ENCODE measurements at regions not wholly inside any gene's neighbourhood (a gene's known extent, or its start where the extent isn't known, plus 50 kb on each side); places are given as distances from the start of the nearest gene placed in this dataset.

DNA sequence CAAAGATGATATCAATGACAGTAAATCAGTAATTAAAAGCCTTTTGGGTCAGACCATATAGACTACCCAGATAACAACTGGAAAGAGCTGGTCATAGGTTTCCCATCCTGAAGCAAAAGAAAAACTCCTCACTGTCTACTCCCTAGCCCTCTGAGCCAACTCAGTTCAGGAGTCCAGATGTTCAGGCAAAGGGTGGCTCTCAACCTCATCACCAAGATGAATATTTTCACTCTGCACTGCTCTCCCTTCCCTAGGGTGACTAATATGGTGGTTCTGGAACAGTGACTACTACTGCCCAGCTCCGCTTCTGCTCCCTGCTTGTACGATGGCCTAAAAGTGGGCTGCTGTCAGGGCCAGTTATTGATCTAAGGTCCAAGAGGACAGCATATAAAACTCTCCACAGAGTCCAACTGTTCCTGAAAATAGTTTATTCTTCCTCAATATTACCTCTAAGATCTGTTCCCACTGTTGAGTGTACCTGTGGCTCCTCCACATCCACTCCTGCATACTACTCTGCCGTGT, 263.4 kb upstream of the SLC30A5 start:
- no peak overlapping the region for H3K4me3 ChIP-seq (ENCODE audit: low read depth, low read length)
- DNase-seq (ENCODE audit: low read depth): no peak
- TF ChIP-seq, protein P1, sequence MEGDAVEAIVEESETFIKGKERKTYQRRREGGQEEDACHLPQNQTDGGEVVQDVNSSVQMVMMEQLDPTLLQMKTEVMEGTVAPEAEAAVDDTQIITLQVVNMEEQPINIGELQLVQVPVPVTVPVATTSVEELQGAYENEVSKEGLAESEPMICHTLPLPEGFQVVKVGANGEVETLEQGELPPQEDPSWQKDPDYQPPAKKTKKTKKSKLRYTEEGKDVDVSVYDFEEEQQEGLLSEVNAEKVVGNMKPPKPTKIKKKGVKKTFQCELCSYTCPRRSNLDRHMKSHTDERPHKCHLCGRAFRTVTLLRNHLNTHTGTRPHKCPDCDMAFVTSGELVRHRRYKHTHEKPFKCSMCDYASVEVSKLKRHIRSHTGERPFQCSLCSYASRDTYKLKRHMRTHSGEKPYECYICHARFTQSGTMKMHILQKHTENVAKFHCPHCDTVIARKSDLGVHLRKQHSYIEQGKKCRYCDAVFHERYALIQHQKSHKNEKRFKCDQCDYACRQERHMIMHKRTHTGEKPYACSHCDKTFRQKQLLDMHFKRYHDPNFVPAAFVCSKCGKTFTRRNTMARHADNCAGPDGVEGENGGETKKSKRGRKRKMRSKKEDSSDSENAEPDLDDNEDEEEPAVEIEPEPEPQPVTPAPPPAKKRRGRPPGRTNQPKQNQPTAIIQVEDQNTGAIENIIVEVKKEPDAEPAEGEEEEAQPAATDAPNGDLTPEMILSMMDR (IDR thresholded peaks at IDR 0.05; ENCODE audit: control insufficient read depth, extremely low read depth, insufficient read depth): no peak

- DNase-seq (ENCODE audit: low read depth): no peak
- no peak overlapping the region for H3K4me3 ChIP-seq (ENCODE audit: low read depth, low read length)
- TF ChIP-seq, protein P1 (IDR thresholded peaks at IDR 0.05; ENCODE audit: control insufficient read depth, extremely low read depth, insufficient read depth): no peak
Observed at GRCh38 chr5:68834491-68834981, 259.3 kb upstream of the SLC30A5 start.

- no peak for DNase-seq (ENCODE audit: low read depth)
- no peak overlapping the region for H3K4me3 ChIP-seq (ENCODE audit: low read depth, low read length)
- TF ChIP-seq, protein P1 (IDR thresholded peaks at IDR 0.05; ENCODE audit: control insufficient read depth, extremely low read depth, insufficient read depth): no peak
Observed at GRCh38 chr5:68838157-68838718, 255.6 kb upstream of the SLC30A5 start.

DNA sequence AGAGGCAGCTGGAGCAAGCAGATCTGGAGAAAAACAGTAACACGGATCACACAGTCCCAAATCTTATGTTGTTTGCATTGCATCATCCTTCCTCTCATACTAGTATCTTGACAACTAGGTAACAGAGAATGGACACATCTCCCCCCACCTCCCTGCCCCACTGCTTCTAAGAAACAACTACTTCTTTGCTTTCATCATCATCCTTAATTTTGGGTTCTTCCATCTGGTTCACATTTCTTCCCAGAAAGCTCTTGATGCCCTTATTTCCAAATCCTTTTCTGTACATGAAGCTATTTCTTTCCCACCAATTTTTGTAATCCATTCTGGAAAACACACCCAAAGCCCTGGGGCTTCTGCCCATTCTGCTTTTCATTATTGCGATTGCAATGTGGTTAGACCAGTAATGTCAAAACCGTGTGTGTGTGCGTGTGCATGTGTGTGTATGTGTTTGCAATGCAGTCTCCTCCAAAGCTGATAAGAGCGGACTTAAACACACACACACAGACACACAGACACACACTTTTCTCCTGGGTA, 254.7 kb upstream of the SLC30A5 start:
- no peak for DNase-seq (ENCODE audit: low read depth)
- no peak overlapping the region for H3K4me3 ChIP-seq (ENCODE audit: low read depth, low read length)
- TF ChIP-seq, protein P1 (IDR thresholded peaks at IDR 0.05; ENCODE audit: control insufficient read depth, extremely low read depth, insufficient read depth): no peak

- no peak for DNase-seq (ENCODE audit: low read depth)
- no peak overlapping the region for H3K4me3 ChIP-seq (ENCODE audit: low read depth, low read length)
- TF ChIP-seq, protein P1 (IDR thresholded peaks at IDR 0.05; ENCODE audit: control insufficient read depth, extremely low read depth, insufficient read depth): no peak
Observed at GRCh38 chr5:68843624-68844364, 250.0 kb upstream of the SLC30A5 start.

DNA sequence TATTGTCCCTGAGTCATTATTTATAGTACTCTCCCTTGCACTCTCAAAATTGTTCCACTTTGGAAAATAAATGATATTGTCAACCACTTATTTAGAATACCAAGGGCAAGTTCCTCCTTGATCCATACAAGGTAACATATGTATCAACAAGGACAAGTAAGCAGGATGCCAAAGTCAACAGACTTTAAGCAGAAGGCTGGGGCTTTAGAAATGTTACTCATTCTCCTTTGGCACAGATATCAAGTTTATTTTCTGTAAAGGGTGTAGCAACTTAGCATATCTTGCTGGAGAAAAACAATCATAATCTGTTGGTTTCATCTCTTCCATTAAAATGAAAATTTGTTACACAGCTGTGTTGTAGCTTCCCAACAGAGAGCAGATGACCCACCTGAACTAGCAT, 248.7 kb upstream of the SLC30A5 start:
- TF ChIP-seq, protein P1 (IDR thresholded peaks at IDR 0.05; ENCODE audit: control insufficient read depth, extremely low read depth, insufficient read depth): no peak
- DNase-seq (ENCODE audit: low read depth): peak; percentile 25

More for the DNA sequence above, 248.7 kb upstream of the SLC30A5 start:
- no peak overlapping the region for H3K4me3 ChIP-seq (ENCODE audit: low read depth, low read length)
